GM18505 (cell line): ENCODE measurements at regions not wholly inside any gene's neighbourhood (a gene's known extent, or its start where the extent isn't known, plus 50 kb on each side); places are given as distances from the start of the nearest gene placed in this dataset.
"Not testable (repeated sequence)": the region's sequence is repeated elsewhere in the genome, so short reads cannot be mapped to it uniquely, and the experiment has no call there.

ENCODE experiments used
- ATAC-seq: cut with Tn5 transposase; IDR thresholded peaks from one replicate; pipeline ENCODE4 v1.9.1; 2021; ENCODE audit not compliant: unreplicated experiment
- POLR2A ChIP-seq: IDR thresholded peaks from 4 replicates; pipeline ENCODE4 v1.6.1; 2011; ENCODE audit warnings: borderline replicate concordance; ENCODE audit not compliant: insufficient read depth, insufficient read length; ENCODE audit errors: extremely low read depth

DNA sequence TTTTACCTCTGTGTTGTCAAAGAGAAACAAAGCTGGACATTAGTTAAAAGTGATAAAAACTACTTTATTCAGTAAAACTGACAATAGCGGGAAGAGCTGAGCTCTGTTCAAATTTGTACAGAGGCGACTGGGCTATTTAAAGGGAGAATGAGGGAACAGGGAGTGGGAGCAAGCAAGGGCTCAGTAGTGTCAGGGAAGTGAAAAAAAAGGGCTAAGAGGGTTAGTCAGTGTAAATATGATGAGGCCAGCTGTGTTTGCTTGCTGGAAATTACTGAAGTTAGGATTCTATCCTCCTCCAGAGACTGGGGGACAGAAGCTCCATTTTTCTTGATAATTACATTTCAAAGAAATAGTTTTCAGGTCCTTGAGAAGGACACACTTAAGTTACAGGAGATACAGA lies 232.5 kb downstream of the SH2D4B start:
- TF ChIP-seq POLR2A, result no peak
- ATAC-seq, result no peak

GRCh38 chr10:80771285-80771684 lies 233.6 kb downstream of the SH2D4B start:
- no peak for ATAC-seq
- no peak for TF ChIP-seq POLR2A

DNA sequence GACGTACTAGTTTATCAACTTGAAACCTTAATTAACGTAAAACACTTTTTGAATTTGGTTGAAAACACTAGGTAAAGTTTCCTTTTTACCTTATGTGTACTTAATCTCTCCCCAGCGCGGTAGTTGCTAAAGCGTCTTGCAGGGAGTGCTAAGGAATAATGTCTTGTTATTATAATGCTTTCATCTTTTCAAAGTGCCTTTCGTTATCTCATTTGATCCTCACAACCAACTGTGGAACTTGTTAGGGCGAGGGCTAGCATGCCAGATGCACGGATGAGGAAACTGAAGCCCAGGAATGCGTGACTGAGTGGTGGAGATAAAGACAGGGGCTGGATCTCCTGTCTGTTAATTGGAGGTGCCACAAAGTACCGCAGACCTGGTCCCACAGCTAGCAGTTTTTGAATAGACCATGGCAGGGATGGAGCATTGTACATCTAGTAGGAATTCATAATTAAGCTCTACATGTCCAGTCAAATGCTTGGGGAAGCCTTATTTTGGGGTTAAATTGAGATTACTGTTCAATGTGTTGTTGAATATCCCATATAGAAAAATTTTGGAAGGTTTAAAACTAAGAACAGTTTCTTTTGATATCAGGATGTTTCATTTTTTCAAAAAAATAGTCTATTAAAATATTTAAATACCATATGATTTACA lies 234.3 kb downstream of the SH2D4B start:
- no peak for TF ChIP-seq POLR2A
- no peak for ATAC-seq

GRCh38 chr10:80772596-80772995 lies 234.9 kb downstream of the SH2D4B start:
- no peak for TF ChIP-seq POLR2A
- ATAC-seq, result no peak

DNA sequence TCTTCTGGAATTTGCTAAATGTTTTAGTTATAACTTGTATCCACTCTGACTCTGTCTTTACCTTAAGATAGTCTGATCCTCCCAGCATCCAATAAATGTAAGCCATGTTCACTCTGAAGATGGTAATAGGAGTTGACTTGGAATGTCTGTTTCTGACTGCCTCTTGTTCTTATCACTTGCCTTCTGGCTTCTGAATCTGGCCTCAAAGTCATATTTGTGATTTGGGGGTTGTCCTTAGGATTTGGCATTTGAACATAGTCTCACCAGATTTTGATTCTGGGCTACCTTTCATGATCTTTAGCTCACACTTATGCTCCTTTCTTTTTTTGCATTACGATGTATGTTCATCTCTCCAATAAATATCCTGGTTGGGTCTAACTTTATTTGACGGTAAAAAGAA lies 247.0 kb downstream of the SH2D4B start:
- TF ChIP-seq POLR2A, result no peak
- ATAC-seq, result no peak

GRCh38 chr10:80786322-80786721 lies 248.6 kb downstream of the SH2D4B start:
- ATAC-seq, result no peak

GRCh38 chr10:80787952-80788351 lies 250.2 kb downstream of the SH2D4B start:
- no peak for TF ChIP-seq POLR2A
- ATAC-seq, result no peak

More at GRCh38 chr10:80786322-80786721, 248.6 kb downstream of the SH2D4B start:
- no peak for TF ChIP-seq POLR2A

GRCh38 chr10:80794994-80795393 lies 257.3 kb downstream of the SH2D4B start:
- ATAC-seq, result no peak
- no peak for TF ChIP-seq POLR2A

DNA sequence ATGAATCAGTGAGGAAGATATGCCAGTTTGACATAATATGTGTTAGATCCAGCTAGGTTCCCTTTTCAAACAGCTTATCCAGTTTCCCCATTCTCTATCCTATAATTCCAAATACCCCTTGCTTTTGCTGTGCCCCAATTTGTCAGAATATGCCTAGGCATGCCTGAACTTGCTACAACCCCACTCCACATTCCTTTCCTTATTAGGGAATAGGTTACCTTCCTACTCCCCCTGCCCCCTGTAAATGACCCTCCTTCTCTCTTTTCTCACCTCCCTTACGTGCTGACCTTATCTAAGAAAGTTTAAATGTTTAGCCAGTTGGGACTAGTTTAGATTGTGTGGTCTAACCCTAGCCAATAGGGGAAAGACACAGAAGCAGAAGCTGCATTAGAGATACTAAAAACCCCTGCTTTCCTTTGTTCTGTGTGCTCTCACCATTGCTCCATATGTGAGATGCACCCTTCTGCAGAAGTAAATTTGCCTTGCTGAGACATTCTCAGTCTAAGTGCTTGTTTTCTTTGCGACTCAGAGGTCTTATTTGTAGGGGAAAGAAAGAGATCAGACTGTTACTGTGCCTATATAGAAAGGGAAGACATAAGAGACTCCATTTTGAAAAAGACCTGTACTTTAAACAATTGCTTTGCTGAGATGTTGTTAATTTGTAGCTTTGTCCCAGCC lies 267.8 kb downstream of the SH2D4B start:
- no peak for TF ChIP-seq POLR2A
- ATAC-seq, result no peak

DNA sequence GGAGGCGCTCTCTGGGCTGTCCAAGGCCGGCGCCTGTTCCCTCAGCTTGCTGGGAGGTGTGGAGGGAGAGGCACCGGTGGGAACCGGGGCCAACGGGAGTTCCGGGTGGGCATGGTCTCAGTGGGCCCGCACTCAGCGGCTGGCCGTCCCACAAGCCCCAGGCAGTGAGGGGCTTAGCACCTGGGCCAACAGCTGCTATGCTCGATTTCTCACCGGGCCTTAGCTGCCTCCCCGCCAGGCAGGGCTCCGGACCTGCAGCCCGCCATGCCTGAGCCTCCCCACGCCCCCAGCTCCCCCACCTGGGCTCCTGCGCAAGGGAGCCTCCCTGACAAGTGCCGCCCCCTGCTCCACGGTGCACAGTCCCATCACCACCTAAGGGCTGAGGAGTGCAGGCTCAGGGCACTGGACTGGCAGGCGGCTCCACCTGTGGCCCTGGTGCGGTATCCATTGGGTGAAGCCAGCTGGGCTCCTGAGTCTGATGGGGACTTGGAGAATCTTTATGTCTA lies 276.5 kb downstream of the SH2D4B start:
- TF ChIP-seq POLR2A, result no peak
- no peak for ATAC-seq

DNA sequence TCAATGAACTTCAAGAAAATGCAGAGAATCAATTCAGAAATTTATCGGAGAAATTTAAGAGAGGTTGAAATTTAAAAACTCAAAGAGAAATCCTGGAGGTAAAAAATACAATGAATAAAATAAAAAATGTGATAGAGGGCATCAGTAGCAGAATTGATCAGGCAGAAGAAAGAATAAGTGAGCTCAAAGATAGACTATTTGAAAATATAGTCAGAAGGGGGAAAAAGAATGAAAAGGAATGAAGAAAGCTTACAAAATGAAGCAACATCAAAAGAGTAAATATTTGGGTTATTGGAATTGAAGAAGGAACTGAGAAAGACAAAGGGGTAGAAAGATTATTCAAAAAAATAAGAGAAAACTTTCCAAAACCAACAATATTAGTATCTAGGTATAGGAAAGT lies 291.4 kb downstream of the SH2D4B start:
- ATAC-seq, result no peak
- TF ChIP-seq POLR2A, result no peak

GRCh38 chr10:80829562-80829961 lies 291.9 kb downstream of the SH2D4B start:
- no peak for ATAC-seq
- TF ChIP-seq POLR2A, result no peak

DNA sequence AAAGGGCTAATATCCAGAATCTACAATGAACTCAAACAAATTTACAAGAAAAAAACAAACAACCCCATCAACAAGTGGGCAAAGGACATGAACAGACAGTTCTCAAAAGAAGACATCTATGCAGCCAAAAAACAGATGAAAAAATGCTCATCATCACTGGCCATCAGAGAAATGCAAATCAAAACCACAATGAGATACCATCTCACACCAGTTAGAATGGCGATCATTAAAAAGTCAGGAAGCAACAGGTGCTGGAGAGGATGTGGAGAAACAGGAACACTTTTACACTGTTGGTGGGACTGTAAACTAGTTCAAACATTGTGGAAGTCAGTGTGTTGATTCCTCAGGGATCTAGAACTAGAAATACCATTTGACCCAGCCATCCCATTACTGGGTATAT lies 295.0 kb downstream of the SH2D4B start:
- ATAC-seq, result not testable (repeated sequence)

- no peak for TF ChIP-seq POLR2A
- no peak for ATAC-seq
Observed at GRCh38 chr10:80855348-80855971, 317.8 kb downstream of the SH2D4B start.
